ENCODE measurements at regions not wholly inside any gene's neighbourhood (a gene's known extent, or its start where the extent isn't known, plus 50 kb on each side); places are given as distances from the start of the nearest gene placed in this dataset.

DNA sequence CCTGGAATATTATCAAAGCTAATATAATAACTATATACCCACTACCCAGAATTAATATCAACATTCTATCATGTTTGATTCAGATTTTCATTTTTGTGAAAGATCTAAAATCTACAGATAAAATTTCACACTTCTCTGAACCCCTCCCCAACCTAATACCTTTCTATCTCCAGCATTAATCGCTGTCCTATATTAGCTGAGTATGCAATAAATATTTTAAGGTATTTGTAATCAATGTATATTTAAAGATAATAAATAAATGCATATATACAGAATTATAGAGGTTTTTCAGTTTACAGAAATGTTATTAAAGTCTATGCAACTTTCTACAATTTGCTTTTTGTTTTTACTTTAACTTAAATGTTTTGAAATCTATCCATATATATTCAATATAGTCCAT is 156.7 kb upstream of the NRSN1 start:
- TF ChIP-seq, protein P1, sequence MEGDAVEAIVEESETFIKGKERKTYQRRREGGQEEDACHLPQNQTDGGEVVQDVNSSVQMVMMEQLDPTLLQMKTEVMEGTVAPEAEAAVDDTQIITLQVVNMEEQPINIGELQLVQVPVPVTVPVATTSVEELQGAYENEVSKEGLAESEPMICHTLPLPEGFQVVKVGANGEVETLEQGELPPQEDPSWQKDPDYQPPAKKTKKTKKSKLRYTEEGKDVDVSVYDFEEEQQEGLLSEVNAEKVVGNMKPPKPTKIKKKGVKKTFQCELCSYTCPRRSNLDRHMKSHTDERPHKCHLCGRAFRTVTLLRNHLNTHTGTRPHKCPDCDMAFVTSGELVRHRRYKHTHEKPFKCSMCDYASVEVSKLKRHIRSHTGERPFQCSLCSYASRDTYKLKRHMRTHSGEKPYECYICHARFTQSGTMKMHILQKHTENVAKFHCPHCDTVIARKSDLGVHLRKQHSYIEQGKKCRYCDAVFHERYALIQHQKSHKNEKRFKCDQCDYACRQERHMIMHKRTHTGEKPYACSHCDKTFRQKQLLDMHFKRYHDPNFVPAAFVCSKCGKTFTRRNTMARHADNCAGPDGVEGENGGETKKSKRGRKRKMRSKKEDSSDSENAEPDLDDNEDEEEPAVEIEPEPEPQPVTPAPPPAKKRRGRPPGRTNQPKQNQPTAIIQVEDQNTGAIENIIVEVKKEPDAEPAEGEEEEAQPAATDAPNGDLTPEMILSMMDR (IDR thresholded peaks at IDR 0.05): no peak
- TF ChIP-seq POLR2A (IDR thresholded peaks at IDR 0.05) (no peak), EP300 (IDR thresholded peaks at IDR 0.05) (no peak)

Measured in tibial nerve (tissue), 4 donors.